22Rv1 (cell line): ENCODE measurements at regions not wholly inside any gene's neighbourhood (a gene's known extent, or its start where the extent isn't known, plus 50 kb on each side); places are given as distances from the start of the nearest gene placed in this dataset.

ENCODE experiments used
- CTCF ChIP-seq: fragments of 450-650 bp; IDR thresholded peaks from 2 replicates; pipeline ENCODE4 v1.5.1; 2017; ENCODE audit warnings: mild to moderate bottlenecking
- ZFX ChIP-seq: fragments of 450-650 bp; IDR thresholded peaks from 2 replicates; pipeline ENCODE4 v1.6.1; 2017; ENCODE audit warnings: antibody characterized with exemption, borderline replicate concordance

GRCh38 chr3:181431748-181432147 lies 280.0 kb upstream of the SOX2 start:
- TF ChIP-seq CTCF (no peak), ZFX (no peak)
